Stimulated activated CD4-positive, alpha-beta T cell treated with anti-CD3 and anti-CD28 coated beads, Interleukin-15, amount 100 ng/mL, for 24 hours (primary cell): ENCODE measurements at regions not wholly inside any gene's neighbourhood (a gene's known extent, or its start where the extent isn't known, plus 50 kb on each side); places are given as distances from the start of the nearest gene placed in this dataset.
"Not testable (repeated sequence)": the region's sequence is repeated elsewhere in the genome, so short reads cannot be mapped to it uniquely, and the experiment has no call there.

Experiments used
- DNase-seq: peaks from one replicate; pipeline ENCODE4 v3.0.0-alpha.2; 2020

GRCh38 chr5:142221091-142221860 lies 103.5 kb downstream of the SPRY4 start:
- no peak for DNase-seq

GRCh38 chr5:142219146-142219545 lies 105.7 kb downstream of the SPRY4 start:
- DNase-seq: no peak

GRCh38 chr5:142216931-142217330 lies 107.9 kb downstream of the SPRY4 start:
- no peak for DNase-seq

GRCh38 chr5:142215915-142216681 lies 107.5 kb downstream of the NDFIP1 start:
- no peak for DNase-seq

- no peak for DNase-seq
Measured at GRCh38 chr5:142213077-142213476, 104.5 kb downstream of the NDFIP1 start.

- DNase-seq: no peak
Measured at GRCh38 chr5:142211918-142212317, 103.3 kb downstream of the NDFIP1 start.

- no peak for DNase-seq
Measured at GRCh38 chr5:142210864-142211412, 102.4 kb downstream of the NDFIP1 start.

GRCh38 chr5:142210011-142210410 lies 101.4 kb downstream of the NDFIP1 start:
- DNase-seq: no peak

GRCh38 chr5:142208777-142209312 lies 100.3 kb downstream of the NDFIP1 start:
- DNase-seq: no peak

- not testable (repeated sequence) for DNase-seq
Measured at GRCh38 chr5:142208244-142208643, 99.7 kb downstream of the NDFIP1 start.

GRCh38 chr5:142206801-142207200 lies 98.2 kb downstream of the NDFIP1 start:
- no peak for DNase-seq

- no peak for DNase-seq
Measured at GRCh38 chr5:142204219-142204618, 95.6 kb downstream of the NDFIP1 start.
